ENCODE measurements at regions not wholly inside any gene's neighbourhood (a gene's known extent, or its start where the extent isn't known, plus 50 kb on each side); places are given as distances from the start of the nearest gene placed in this dataset.

DNA sequence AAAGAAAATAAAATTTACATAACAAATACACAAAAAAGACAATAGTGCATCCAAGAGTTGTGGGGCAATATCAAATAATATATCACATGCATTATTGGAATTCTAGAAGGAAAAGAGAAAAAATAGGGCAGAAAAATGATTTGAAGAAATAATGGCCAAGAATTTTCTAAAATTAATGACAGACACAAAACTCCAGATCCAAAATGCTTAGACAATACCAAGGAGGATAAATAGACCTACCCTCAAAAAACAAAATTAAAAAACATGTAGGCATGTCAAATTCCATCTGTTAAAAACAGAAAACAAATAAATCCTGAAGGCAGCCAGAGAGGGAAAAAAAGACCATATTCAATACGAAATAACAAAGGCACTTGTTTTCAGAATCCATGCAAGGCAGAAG, 191.5 kb upstream of the ZNF536 start:
- TF ChIP-seq, protein P1, sequence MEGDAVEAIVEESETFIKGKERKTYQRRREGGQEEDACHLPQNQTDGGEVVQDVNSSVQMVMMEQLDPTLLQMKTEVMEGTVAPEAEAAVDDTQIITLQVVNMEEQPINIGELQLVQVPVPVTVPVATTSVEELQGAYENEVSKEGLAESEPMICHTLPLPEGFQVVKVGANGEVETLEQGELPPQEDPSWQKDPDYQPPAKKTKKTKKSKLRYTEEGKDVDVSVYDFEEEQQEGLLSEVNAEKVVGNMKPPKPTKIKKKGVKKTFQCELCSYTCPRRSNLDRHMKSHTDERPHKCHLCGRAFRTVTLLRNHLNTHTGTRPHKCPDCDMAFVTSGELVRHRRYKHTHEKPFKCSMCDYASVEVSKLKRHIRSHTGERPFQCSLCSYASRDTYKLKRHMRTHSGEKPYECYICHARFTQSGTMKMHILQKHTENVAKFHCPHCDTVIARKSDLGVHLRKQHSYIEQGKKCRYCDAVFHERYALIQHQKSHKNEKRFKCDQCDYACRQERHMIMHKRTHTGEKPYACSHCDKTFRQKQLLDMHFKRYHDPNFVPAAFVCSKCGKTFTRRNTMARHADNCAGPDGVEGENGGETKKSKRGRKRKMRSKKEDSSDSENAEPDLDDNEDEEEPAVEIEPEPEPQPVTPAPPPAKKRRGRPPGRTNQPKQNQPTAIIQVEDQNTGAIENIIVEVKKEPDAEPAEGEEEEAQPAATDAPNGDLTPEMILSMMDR (IDR thresholded peaks at IDR 0.05; ENCODE audit: low read length), result no peak
- TF ChIP-seq EZH2 (optimal IDR thresholded peaks at IDR 0.05; ENCODE audit: low read depth, low read length), result no peak
- TF ChIP-seq EZH2phosphoT487 (IDR thresholded peaks at IDR 0.05; ENCODE audit: low read length), result no peak

Data from MM.1S (cell line).